H9 (cell line): ENCODE measurements at regions not wholly inside any gene's neighbourhood (a gene's known extent, or its start where the extent isn't known, plus 50 kb on each side); places are given as distances from the start of the nearest gene placed in this dataset.

Source experiments
- DNase-seq: peaks from one replicate; pipeline ENCODE4 v3.0.0-alpha.2; 2017
- H2AFZ ChIP-seq: one replicate; pipeline ENCODE4 v1.6.1; 2013; ENCODE audit warnings: mild to moderate bottlenecking, low read length, control low read depth, moderate library complexity
- H2AK5ac ChIP-seq: 2 replicates; pipeline ENCODE4 v1.6.1; 2013; ENCODE audit warnings: low read length, control low read depth, mixed read lengths; ENCODE audit not compliant: insufficient read length
- H2BK120ac ChIP-seq: one replicate; pipeline ENCODE4 v1.6.1; 2013; ENCODE audit warnings: low read depth, mild to moderate bottlenecking, low read length, control low read depth, inconsistent platforms; ENCODE audit not compliant: poor library complexity, severe bottlenecking
- H2BK12ac ChIP-seq: 2 replicates; pipeline ENCODE4 v1.6.1; 2013; ENCODE audit warnings: low read length, control low read depth, mixed read lengths, low read depth; ENCODE audit not compliant: insufficient read length
- H2BK15ac ChIP-seq: 2 replicates; pipeline ENCODE4 v1.6.1; 2013; ENCODE audit warnings: low read depth, low read length, control low read depth
- H2BK20ac ChIP-seq: one replicate; pipeline ENCODE4 v1.6.1; 2013; ENCODE audit warnings: low read depth, mild to moderate bottlenecking, low read length, control low read depth, inconsistent platforms; ENCODE audit not compliant: poor library complexity, severe bottlenecking
- H2BK5ac ChIP-seq: 2 replicates; pipeline ENCODE4 v1.6.1; 2013; ENCODE audit warnings: low read length, control low read depth, mixed read lengths; ENCODE audit not compliant: insufficient read length
- H3K14ac ChIP-seq: 2 replicates; pipeline ENCODE4 v1.6.1; 2013; ENCODE audit warnings: low read length, control low read depth; ENCODE audit not compliant: insufficient read depth
- H3K18ac ChIP-seq: 2 replicates; pipeline ENCODE4 v1.6.1; 2013; ENCODE audit warnings: low read depth, mild to moderate bottlenecking, mixed read lengths, low read length, control low read depth; ENCODE audit not compliant: insufficient read length
- H3K23ac ChIP-seq: 2 replicates; pipeline ENCODE4 v1.6.1; 2013; ENCODE audit warnings: low read length, control low read depth, mixed read lengths, low read depth; ENCODE audit not compliant: insufficient read length
- H3K23me2 ChIP-seq: 2 replicates; pipeline ENCODE4 v1.6.1; 2013; ENCODE audit warnings: low read depth, mild to moderate bottlenecking, mixed read lengths, low read length, control low read depth; ENCODE audit not compliant: insufficient read length, poor library complexity, severe bottlenecking
- H3K27ac ChIP-seq: 2 replicates; pipeline ENCODE4 v1.5.1; 2013; ENCODE audit warnings: low read length, control low read depth, mixed read lengths, low read depth; ENCODE audit not compliant: insufficient read length
- H3K27me3 ChIP-seq: 2 replicates; pipeline ENCODE4 v1.6.1; 2013; ENCODE audit warnings: low read length, control low read depth, inconsistent platforms; ENCODE audit not compliant: insufficient read depth
- H3K4ac ChIP-seq: 2 replicates; pipeline ENCODE4 v1.6.1; 2013; ENCODE audit warnings: low read depth, mild to moderate bottlenecking, control low read depth, inconsistent platforms, low read length, moderate library complexity
- H3K4me1 ChIP-seq: 2 replicates; pipeline ENCODE4 v1.6.1; 2013; ENCODE audit warnings: low read length, control low read depth, inconsistent platforms; ENCODE audit not compliant: insufficient read depth
- H3K4me2 ChIP-seq: 2 replicates; pipeline ENCODE4 v1.6.1; 2013; ENCODE audit warnings: low read length, control low read depth, mixed read lengths; ENCODE audit not compliant: insufficient read length, insufficient read depth
- H3K56ac ChIP-seq: 2 replicates; pipeline ENCODE4 v1.6.1; 2013; ENCODE audit warnings: low read depth, mild to moderate bottlenecking, mixed read lengths, low read length, control low read depth; ENCODE audit not compliant: insufficient read length
- H3K79me1 ChIP-seq: 2 replicates; pipeline ENCODE4 v1.6.1; 2013; ENCODE audit warnings: low read depth, mild to moderate bottlenecking, moderate library complexity, low read length, control low read depth, inconsistent platforms; ENCODE audit not compliant: insufficient read depth, poor library complexity, severe bottlenecking
- H3K79me2 ChIP-seq: 2 replicates; pipeline ENCODE4 v1.6.1; 2013; ENCODE audit warnings: low read length, control low read depth, inconsistent platforms; ENCODE audit not compliant: insufficient read depth
- H3K9ac ChIP-seq: 2 replicates; pipeline ENCODE4 v1.6.1; 2013; ENCODE audit warnings: low read length, control low read depth, mixed read lengths; ENCODE audit not compliant: insufficient read length; ENCODE audit errors: extremely low read depth
- H3K9me3 ChIP-seq: one replicate; pipeline ENCODE4 v1.6.1; 2013; ENCODE audit warnings: low read depth, low read length, inconsistent platforms; ENCODE audit not compliant: control insufficient read depth
- H3T11ph ChIP-seq: one replicate; pipeline ENCODE4 v1.6.1; 2013; ENCODE audit warnings: mild to moderate bottlenecking, low read length, control low read depth, inconsistent platforms
- H4K20me1 ChIP-seq: one replicate; pipeline ENCODE4 v1.6.1; 2013; ENCODE audit not compliant: control insufficient read depth, insufficient read length, insufficient read depth
- H4K5ac ChIP-seq: 2 replicates; pipeline ENCODE4 v1.6.1; 2013; ENCODE audit warnings: low read depth, mild to moderate bottlenecking, mixed read lengths, low read length, control low read depth; ENCODE audit not compliant: insufficient read length
- H4K8ac ChIP-seq: replicated peaks from 2 replicates; pipeline ENCODE4 v1.6.1; 2013; ENCODE audit warnings: low read length, control low read depth, mixed read lengths, low read depth; ENCODE audit not compliant: insufficient read length
- H4K91ac ChIP-seq: 2 replicates; pipeline ENCODE4 v1.6.1; 2013; ENCODE audit warnings: low read depth, mild to moderate bottlenecking, moderate library complexity, mixed read lengths, low read length, control low read depth; ENCODE audit not compliant: insufficient read length
- H3K27ac Mint-ChIP-seq, 3 experiments: 2 replicates in 2 of 3; 3 replicates in 1 of 3; pipeline ENCODE4 v1.8.0; 2020 to 2021; ENCODE audit warnings: mixed read lengths in 3 of 3, mild to moderate bottlenecking in 1 of 3, moderate library complexity in 1 of 3
- H3K27me3 Mint-ChIP-seq: 2 replicates; pipeline ENCODE4 v1.8.0; 2021; ENCODE audit warnings: low read depth, mild to moderate bottlenecking, moderate library complexity, mixed read lengths
- H3K36me3 Mint-ChIP-seq, 3 experiments: 2 replicates in 2 of 3; 3 replicates in 1 of 3; pipeline ENCODE4 v1.8.0; 2020 to 2021; ENCODE audit warnings: low read depth in 3 of 3, mixed read lengths in 3 of 3; ENCODE audit not compliant: insufficient read depth in 1 of 3
- H3K4me1 Mint-ChIP-seq, 2 experiments: 2 replicates each; pipeline ENCODE4 v1.8.0; 2020; ENCODE audit warnings: mixed read lengths in 2 of 2
- H3K4me3 Mint-ChIP-seq, 2 experiments: 2 replicates in 1 of 2; 3 replicates in 1 of 2; pipeline ENCODE4 v1.8.0; 2020 to 2021; ENCODE audit warnings: mild to moderate bottlenecking in 2 of 2, mixed read lengths in 2 of 2, moderate library complexity in 1 of 2
- H3K9me3 Mint-ChIP-seq, 2 experiments: 2 replicates in 1 of 2; 3 replicates in 1 of 2; pipeline ENCODE4 v1.8.0; 2020; ENCODE audit warnings: mild to moderate bottlenecking in 2 of 2, mixed read lengths in 2 of 2, moderate library complexity in 1 of 2
- WGBS: extraction: QIAGEN DNeasy Blood & Tissue Kit; methylation state at CpG from one replicate; pipeline ENCODE4 v1.1.7; 2013; ENCODE audit warnings: missing lambda C conversion rate, low lambda C conversion rate, mixed read lengths; ENCODE audit not compliant: insufficient read length; ENCODE audit errors: extremely low coverage; 5-methylcytosine and 5-hydroxymethylcytosine counted together
- TF ChIP-seq, protein P1 (sequence below): fragments of 200-600 bp; sonication (generic); conservative IDR thresholded peaks from 3 replicates; pipeline ENCODE4 v1.8.0; 2021; ENCODE audit warnings: antibody characterized with exemption, mild to moderate bottlenecking

DNA sequence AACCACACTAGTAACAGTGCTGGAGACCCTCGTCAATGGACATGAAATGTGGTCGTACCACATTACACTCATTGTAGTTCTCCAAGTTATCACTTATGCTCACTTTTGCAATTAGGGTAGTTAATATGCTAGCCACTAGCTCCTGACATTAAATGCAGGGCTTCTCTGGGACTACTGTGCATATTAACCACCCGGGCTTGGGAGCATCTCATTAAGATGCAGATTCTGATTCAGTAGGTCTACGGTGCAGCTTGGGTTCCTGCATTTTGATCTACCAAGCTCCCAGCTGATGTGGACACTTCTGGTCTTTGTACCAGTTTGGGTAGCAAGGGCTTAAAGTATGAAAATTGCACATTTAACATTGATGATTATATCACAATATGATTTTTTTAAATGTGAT is 98.0 kb downstream of the ZFP64 start:
- Histone ChIP-seq H2BK12ac (no peak overlapping the region), H3K23ac (no peak overlapping the region), H3K27ac (no peak overlapping the region), H3K79me2 (no peaks in the 10 kb centered on the region), H2BK120ac (no peak overlapping the region), H2AK5ac (no peak overlapping the region), H3K18ac (no peak overlapping the region), H3K56ac (no peak overlapping the region), H3K23me2 (no peaks in the 10 kb centered on the region), H3K4me2 (no peak overlapping the region), H3K9ac (no peak overlapping the region), H4K8ac (no peak overlapping the region), H3T11ph (no peak overlapping the region), H4K20me1 (no peaks in the 10 kb centered on the region), H2BK5ac (no peak overlapping the region), H4K91ac (no peak overlapping the region), H2BK15ac (no peak overlapping the region), H2AFZ (no peak overlapping the region), H3K79me1 (no peaks in the 10 kb centered on the region), H4K5ac (no peak overlapping the region), H2BK20ac (no peak overlapping the region), H3K14ac (no peak overlapping the region), H3K27me3 (no peaks in the 10 kb centered on the region), H3K4me1 (no peaks in the 10 kb centered on the region; the same call in 1 of the 2 replicates), H3K4ac (no peak overlapping the region), H3K9me3 (no peaks in the 10 kb centered on the region)
- WGBS: no CpG with 5 or more reads among the region's 4 CpGs
- H3K27ac Mint-ChIP-seq: no peak overlapping the region
- no peak overlapping the region for H3K4me3 Mint-ChIP-seq
- peaks cover 4% of the 10 kb centered on the region for H3K27me3 Mint-ChIP-seq
- peaks cover 26 to 57% (median 48%) of the 10 kb centered on the region in 3 experiments for H3K36me3 Mint-ChIP-seq
- no peak for DNase-seq
- no peaks in the 10 kb centered on the region for H3K9me3 Mint-ChIP-seq
- H3K4me1 Mint-ChIP-seq: peaks cover 13 to 15% of the 10 kb centered on the region in 2 experiments
- TF ChIP-seq, protein P1, sequence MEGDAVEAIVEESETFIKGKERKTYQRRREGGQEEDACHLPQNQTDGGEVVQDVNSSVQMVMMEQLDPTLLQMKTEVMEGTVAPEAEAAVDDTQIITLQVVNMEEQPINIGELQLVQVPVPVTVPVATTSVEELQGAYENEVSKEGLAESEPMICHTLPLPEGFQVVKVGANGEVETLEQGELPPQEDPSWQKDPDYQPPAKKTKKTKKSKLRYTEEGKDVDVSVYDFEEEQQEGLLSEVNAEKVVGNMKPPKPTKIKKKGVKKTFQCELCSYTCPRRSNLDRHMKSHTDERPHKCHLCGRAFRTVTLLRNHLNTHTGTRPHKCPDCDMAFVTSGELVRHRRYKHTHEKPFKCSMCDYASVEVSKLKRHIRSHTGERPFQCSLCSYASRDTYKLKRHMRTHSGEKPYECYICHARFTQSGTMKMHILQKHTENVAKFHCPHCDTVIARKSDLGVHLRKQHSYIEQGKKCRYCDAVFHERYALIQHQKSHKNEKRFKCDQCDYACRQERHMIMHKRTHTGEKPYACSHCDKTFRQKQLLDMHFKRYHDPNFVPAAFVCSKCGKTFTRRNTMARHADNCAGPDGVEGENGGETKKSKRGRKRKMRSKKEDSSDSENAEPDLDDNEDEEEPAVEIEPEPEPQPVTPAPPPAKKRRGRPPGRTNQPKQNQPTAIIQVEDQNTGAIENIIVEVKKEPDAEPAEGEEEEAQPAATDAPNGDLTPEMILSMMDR: no peak
